Upper lobe of left lung (tissue), 4 donors: ENCODE measurements at regions not wholly inside any gene's neighbourhood (a gene's known extent, or its start where the extent isn't known, plus 50 kb on each side); places are given as distances from the start of the nearest gene placed in this dataset.

Experiments used
- EP300 ChIP-seq, 4 donors: sonication (generic); formaldehyde crosslinking; IDR thresholded peaks; one replicate each; pipeline ENCODE4 v1.5.1; 2017; ENCODE audit warnings: antibody characterized with exemption in 4 of 4, control low read depth in 2 of 4
- POLR2A ChIP-seq, 4 donors: fragments of 450-650 bp; IDR thresholded peaks; one replicate each; pipeline ENCODE4 v1.5.1; 2016 to 2017; ENCODE audit warnings: antibody characterized with exemption in 4 of 4, mild to moderate bottlenecking in 2 of 4
- POLR2AphosphoS5 ChIP-seq, 2 donors: sonication (generic); formaldehyde crosslinking; IDR thresholded peaks; one replicate each; pipeline ENCODE4 v1.5.1; 2017; ENCODE audit warnings: antibody characterized with exemption in 2 of 2
- TF ChIP-seq, protein P1 (sequence below), 6 experiments: fragments of 450-650 bp in 4 of 6; fragments of 200-600 bp in 2 of 6; sonication (generic) in 2 of 6; IDR thresholded peaks; one replicate each; pipeline ENCODE4 v1.5.1; 2016 to 2019; ENCODE audit warnings: antibody characterized with exemption in 6 of 6

DNA sequence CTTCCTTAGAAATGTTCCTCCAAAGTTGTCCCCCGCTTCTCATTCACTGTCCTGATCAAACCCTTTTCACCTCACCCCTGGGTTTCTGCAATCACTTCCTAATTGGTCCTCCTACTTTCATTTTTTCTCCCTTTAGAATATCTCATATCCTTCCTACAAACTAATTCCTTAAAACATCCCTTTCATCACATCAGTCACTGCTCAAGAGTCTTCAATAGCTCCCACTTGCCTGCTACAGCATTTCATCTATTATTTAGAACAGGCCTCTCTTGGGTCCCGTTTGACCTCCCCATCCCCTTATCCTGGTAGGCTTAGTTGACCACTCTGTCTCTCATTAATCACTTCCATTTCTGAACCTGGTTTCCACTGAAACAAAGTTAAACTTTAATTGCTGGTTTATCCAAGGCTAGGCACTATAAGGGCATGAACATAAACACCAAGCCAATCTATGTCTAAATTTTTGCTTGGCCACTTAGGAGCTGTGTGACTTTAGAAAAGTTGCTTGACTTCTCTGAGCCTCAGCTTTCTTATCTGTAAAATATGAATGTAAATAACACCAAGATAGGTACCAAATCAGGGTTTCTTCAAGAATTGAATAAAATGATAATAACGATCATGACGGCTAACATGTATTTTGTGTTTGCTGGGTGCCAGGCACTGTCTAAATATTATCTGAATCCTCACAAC, 202.1 kb upstream of the WWC1 start:
- no peak for TF ChIP-seq POLR2AphosphoS5 (IDR thresholded peaks at IDR 0.05)
- TF ChIP-seq, protein P1, sequence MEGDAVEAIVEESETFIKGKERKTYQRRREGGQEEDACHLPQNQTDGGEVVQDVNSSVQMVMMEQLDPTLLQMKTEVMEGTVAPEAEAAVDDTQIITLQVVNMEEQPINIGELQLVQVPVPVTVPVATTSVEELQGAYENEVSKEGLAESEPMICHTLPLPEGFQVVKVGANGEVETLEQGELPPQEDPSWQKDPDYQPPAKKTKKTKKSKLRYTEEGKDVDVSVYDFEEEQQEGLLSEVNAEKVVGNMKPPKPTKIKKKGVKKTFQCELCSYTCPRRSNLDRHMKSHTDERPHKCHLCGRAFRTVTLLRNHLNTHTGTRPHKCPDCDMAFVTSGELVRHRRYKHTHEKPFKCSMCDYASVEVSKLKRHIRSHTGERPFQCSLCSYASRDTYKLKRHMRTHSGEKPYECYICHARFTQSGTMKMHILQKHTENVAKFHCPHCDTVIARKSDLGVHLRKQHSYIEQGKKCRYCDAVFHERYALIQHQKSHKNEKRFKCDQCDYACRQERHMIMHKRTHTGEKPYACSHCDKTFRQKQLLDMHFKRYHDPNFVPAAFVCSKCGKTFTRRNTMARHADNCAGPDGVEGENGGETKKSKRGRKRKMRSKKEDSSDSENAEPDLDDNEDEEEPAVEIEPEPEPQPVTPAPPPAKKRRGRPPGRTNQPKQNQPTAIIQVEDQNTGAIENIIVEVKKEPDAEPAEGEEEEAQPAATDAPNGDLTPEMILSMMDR (IDR thresholded peaks at IDR 0.05): no peak
- TF ChIP-seq POLR2A (IDR thresholded peaks at IDR 0.05): no peak
- no peak for TF ChIP-seq EP300 (IDR thresholded peaks at IDR 0.05)
